ENCODE measurements at regions not wholly inside any gene's neighbourhood (a gene's known extent, or its start where the extent isn't known, plus 50 kb on each side); places are given as distances from the start of the nearest gene placed in this dataset.
A peak's percentile ranks its signal among the peaks of the same experiment; 100 is the strongest.

DNA sequence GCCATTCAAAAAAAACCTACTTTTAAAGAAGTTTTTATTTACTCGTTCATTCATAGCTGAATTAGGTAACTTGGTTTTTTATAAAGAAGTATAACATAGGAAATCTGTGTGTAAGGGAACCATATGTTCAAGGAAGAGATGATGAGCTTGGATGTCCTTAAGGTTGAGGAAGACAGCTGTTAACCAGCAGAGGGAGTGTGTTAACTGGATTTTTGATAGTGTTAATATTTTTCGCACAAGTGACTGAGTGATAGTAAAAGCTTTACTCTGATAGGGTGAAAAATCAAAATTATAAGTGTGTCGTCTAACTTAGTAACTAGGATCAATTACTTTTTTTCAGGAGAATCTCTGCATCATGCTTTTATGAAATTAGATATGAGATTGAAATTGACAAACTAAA, 134.7 kb downstream of the ARL5B start:
- TF ChIP-seq CTCF (conservative IDR thresholded peaks at IDR 0.05; ENCODE audit: low read depth, low read length) (peak; percentile 63), EZH2phosphoT487 (IDR thresholded peaks at IDR 0.05; ENCODE audit: borderline replicate concordance, low read length) (no peak), EZH2 (IDR thresholded peaks at IDR 0.05; ENCODE audit: low read length, unreplicated experiment) (no peak)
